OCI-LY1 (cell line): ENCODE measurements at regions not wholly inside any gene's neighbourhood (a gene's known extent, or its start where the extent isn't known, plus 50 kb on each side); places are given as distances from the start of the nearest gene placed in this dataset.

ENCODE experiments used
- H2AFZ ChIP-seq: fragments of 200-600 bp; sonication (generic), shearing (Covaris generic); 2 replicates; pipeline ENCODE4 v1.6.0; 2014; ENCODE audit warnings: antibody characterized with exemption, mild to moderate bottlenecking, low read length
- H3F3A ChIP-seq: fragments of 200-600 bp; sonication (generic), shearing (Covaris generic); 2 replicates; pipeline ENCODE4 v1.6.0; 2014; ENCODE audit warnings: mild to moderate bottlenecking, antibody characterized with exemption, low read length, moderate library complexity; ENCODE audit not compliant: insufficient read depth
- H3K27ac ChIP-seq: fragments of 200-600 bp; sonication (generic); 2 replicates; pipeline ENCODE4 v1.5.1; 2014; ENCODE audit warnings: low read length, mixed run types, mild to moderate bottlenecking, low read depth; ENCODE audit not compliant: poor library complexity, severe bottlenecking
- H3K27me3 ChIP-seq: fragments of 200-600 bp; sonication (generic); 2 replicates; pipeline ENCODE4 v1.6.0; 2014; ENCODE audit warnings: antibody characterized with exemption, mild to moderate bottlenecking, low read length, moderate library complexity; ENCODE audit not compliant: insufficient read depth
- H3K36me3 ChIP-seq: fragments of 200-600 bp; sonication (generic); 2 replicates; pipeline ENCODE4 v1.6.1; 2014; ENCODE audit warnings: mild to moderate bottlenecking, antibody characterized with exemption, low read length, moderate library complexity, mixed read lengths; ENCODE audit not compliant: insufficient read depth
- H3K4me1 ChIP-seq: fragments of 200-600 bp; sonication (generic); 2 replicates; pipeline ENCODE4 v1.5.1; 2014; ENCODE audit warnings: mild to moderate bottlenecking, low read length, moderate library complexity; ENCODE audit not compliant: insufficient read depth, severe bottlenecking
- H3K4me2 ChIP-seq: fragments of 200-600 bp; sonication (generic), shearing (Covaris generic); 2 replicates; pipeline ENCODE4 v1.6.1; 2014; ENCODE audit warnings: low read length
- H3K4me3 ChIP-seq: fragments of 200-600 bp; sonication (generic); 2 replicates; pipeline ENCODE4 v1.5.1; 2014; ENCODE audit warnings: low read length, low read depth, mild to moderate bottlenecking, mixed read lengths; ENCODE audit not compliant: poor library complexity, severe bottlenecking
- H3K79me2 ChIP-seq: fragments of 200-600 bp; shearing (Covaris generic); 2 replicates; pipeline ENCODE4 v1.6.1; 2016; ENCODE audit warnings: mixed run types, low read length, mixed read lengths; ENCODE audit not compliant: insufficient read depth
- H3K9ac ChIP-seq: fragments of 200-600 bp; sonication (generic), shearing (Covaris generic); 2 replicates; pipeline ENCODE4 v1.6.1; 2014; ENCODE audit warnings: mild to moderate bottlenecking, low read length, mixed read lengths
- H3K9me2 ChIP-seq: fragments of 200-600 bp; sonication (generic), shearing (Covaris generic); 2 replicates; pipeline ENCODE4 v1.6.1; 2014; ENCODE audit warnings: low read depth, mild to moderate bottlenecking, low read length, mixed read lengths
- H3K9me3 ChIP-seq: fragments of 200-600 bp; shearing (Covaris generic); 2 replicates; pipeline ENCODE4 v1.6.1; 2014; ENCODE audit warnings: low read length, mixed read lengths
- H4K20me1 ChIP-seq: fragments of 200-600 bp; sonication (generic), shearing (Covaris generic); 2 replicates; pipeline ENCODE4 v1.6.0; 2016; ENCODE audit warnings: mild to moderate bottlenecking, low read length; ENCODE audit not compliant: insufficient read depth
- EZH2 ChIP-seq: fragments of 200-600 bp; sonication (generic), shearing (Covaris generic); IDR thresholded peaks from 2 replicates; pipeline ENCODE4 v1.8.0; 2017; ENCODE audit warnings: borderline replicate concordance, mixed run types, mild to moderate bottlenecking, antibody characterized with exemption, low read length, moderate library complexity, mixed read lengths
- TF ChIP-seq, protein P1 (sequence below): fragments of 200-600 bp; sonication (generic), shearing (Covaris generic); IDR thresholded peaks from 2 replicates; pipeline ENCODE4 v1.5.1; 2017; ENCODE audit warnings: mild to moderate bottlenecking, antibody characterized with exemption, low read length, moderate library complexity, mixed read lengths

DNA sequence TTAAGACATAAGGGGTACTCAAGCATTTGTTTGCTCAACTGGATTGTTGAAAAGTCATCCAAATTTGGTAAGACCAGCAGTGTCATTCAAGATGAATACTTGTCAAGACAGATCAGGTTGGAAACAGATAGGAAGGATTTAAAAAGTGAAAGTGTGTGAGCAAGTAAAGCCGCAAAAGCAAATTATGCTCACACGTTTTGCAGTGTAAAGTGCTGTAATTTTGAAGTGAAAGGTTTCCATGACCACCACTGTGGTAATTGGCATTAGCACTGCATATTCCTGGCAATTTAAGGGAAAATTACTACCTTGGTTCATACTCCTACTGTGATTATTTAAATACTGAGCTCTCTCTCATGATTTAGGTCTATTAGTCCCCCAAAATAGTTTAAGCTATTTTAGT is 704.1 kb upstream of the CCDC179 start:
- Histone ChIP-seq H2AFZ (no peak overlapping the region), H3K4me3 (no peak overlapping the region), H3K9ac (no peak overlapping the region)

DNA sequence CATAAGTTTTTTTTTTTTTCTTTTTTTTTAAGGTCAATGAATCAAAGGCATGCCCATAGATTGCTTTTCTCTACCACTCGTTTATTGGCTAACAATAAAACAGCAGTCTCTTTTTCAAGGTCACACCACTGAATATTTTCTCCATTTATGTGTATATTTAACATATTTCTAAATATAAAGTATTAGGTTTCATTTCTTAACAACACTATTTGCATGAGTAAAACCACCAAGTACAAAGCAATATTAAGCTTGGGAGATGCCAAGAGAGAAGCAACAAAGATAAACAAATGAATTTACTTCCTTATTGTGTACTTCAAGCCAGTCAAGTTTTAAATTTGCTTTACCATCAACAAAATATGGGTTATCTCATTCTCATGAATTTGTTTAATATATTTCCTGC is 708.9 kb upstream of the CCDC179 start:
- H3K4me1 ChIP-seq, result no peaks in the 10 kb centered on the region
- no peak overlapping the region for H3K27ac ChIP-seq
- H3K36me3 ChIP-seq, result no peaks in the 10 kb centered on the region
- H3K9me3 ChIP-seq, result no peaks in the 10 kb centered on the region
- H3K79me2 ChIP-seq, result no peaks in the 10 kb centered on the region
- H3K9ac ChIP-seq, result no peak overlapping the region
- H4K20me1 ChIP-seq, result no peaks in the 10 kb centered on the region
- H2AFZ ChIP-seq, result no peak overlapping the region
- no peaks in the 10 kb centered on the region for H3K27me3 ChIP-seq
- TF ChIP-seq, protein P1, sequence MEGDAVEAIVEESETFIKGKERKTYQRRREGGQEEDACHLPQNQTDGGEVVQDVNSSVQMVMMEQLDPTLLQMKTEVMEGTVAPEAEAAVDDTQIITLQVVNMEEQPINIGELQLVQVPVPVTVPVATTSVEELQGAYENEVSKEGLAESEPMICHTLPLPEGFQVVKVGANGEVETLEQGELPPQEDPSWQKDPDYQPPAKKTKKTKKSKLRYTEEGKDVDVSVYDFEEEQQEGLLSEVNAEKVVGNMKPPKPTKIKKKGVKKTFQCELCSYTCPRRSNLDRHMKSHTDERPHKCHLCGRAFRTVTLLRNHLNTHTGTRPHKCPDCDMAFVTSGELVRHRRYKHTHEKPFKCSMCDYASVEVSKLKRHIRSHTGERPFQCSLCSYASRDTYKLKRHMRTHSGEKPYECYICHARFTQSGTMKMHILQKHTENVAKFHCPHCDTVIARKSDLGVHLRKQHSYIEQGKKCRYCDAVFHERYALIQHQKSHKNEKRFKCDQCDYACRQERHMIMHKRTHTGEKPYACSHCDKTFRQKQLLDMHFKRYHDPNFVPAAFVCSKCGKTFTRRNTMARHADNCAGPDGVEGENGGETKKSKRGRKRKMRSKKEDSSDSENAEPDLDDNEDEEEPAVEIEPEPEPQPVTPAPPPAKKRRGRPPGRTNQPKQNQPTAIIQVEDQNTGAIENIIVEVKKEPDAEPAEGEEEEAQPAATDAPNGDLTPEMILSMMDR, result no peak
- no peak for TF ChIP-seq EZH2
- H3F3A ChIP-seq, result no peaks in the 10 kb centered on the region
- no peaks in the 10 kb centered on the region for H3K9me2 ChIP-seq
- no peak overlapping the region for H3K4me2 ChIP-seq
- no peak overlapping the region for H3K4me3 ChIP-seq

More for the DNA sequence above, 704.1 kb upstream of the CCDC179 start:
- Histone ChIP-seq H3K4me2 (no peak overlapping the region), H3K79me2 (no peaks in the 10 kb centered on the region), H3K36me3 (no peaks in the 10 kb centered on the region), H3K27me3 (no peaks in the 10 kb centered on the region), H3K27ac (no peak overlapping the region), H3K4me1 (no peaks in the 10 kb centered on the region), H3K9me3 (no peaks in the 10 kb centered on the region), H4K20me1 (no peaks in the 10 kb centered on the region), H3F3A (no peaks in the 10 kb centered on the region), H3K9me2 (no peaks in the 10 kb centered on the region)
- TF ChIP-seq, protein P1, result no peak
- no peak for TF ChIP-seq EZH2

DNA sequence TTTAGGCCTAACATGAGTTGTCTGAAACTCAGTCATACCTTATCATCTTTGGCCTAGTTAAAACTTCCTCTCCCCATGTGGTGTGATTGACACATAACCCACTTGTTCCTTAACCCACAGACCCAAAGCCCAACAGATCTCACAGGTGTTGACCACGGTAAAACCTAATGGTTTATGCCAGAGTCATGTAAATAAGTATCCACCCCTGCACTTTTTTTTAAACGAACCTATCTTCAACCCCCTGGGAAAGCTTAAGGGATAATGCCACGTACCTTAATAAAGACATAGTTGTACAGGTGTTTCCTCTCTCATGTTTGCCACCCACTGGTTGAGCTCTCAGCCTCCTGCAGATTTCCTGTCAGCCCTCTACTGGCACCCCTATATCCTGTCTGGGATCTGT is 709.3 kb upstream of the CCDC179 start:
- H3K4me1 ChIP-seq, result no peaks in the 10 kb centered on the region
- H3K4me2 ChIP-seq, result no peak overlapping the region
- H3K36me3 ChIP-seq, result no peaks in the 10 kb centered on the region
- H2AFZ ChIP-seq, result no peak overlapping the region
- H3K9me2 ChIP-seq, result no peaks in the 10 kb centered on the region
- H3K9ac ChIP-seq, result no peak overlapping the region
- no peaks in the 10 kb centered on the region for H3K9me3 ChIP-seq
- no peak overlapping the region for H3K4me3 ChIP-seq
- H3K79me2 ChIP-seq, result no peaks in the 10 kb centered on the region
- TF ChIP-seq, protein P1, result no peak
- no peak for TF ChIP-seq EZH2
- no peaks in the 10 kb centered on the region for H4K20me1 ChIP-seq
- H3K27me3 ChIP-seq, result no peaks in the 10 kb centered on the region
- H3F3A ChIP-seq, result no peaks in the 10 kb centered on the region
- no peak overlapping the region for H3K27ac ChIP-seq
